Thyroid gland (tissue), 4 donors: ENCODE measurements at regions not wholly inside any gene's neighbourhood (a gene's known extent, or its start where the extent isn't known, plus 50 kb on each side); places are given as distances from the start of the nearest gene placed in this dataset.

Experiments used
- CTCF ChIP-seq, 6 experiments: fragments of 200-600 bp in 3 of 6; fragments of 450-650 bp in 3 of 6; sonication (generic) in 3 of 6; IDR thresholded peaks; one replicate each; pipeline ENCODE4 v1.5.1; 2016 to 2019; ENCODE audit warnings: antibody characterized with exemption in 6 of 6, mild to moderate bottlenecking in 2 of 6, inconsistent platforms in 1 of 6, moderate library complexity in 1 of 6
- POLR2A ChIP-seq, 2 donors: fragments of 450-650 bp; IDR thresholded peaks; one replicate each; pipeline ENCODE4 v1.6.1; 2017; ENCODE audit warnings: antibody characterized with exemption in 2 of 2, mild to moderate bottlenecking in 2 of 2, moderate library complexity in 1 of 2

- TF ChIP-seq CTCF (IDR thresholded peaks at IDR 0.05) (no peak), POLR2A (IDR thresholded peaks at IDR 0.05) (no peak)
Measured at GRCh38 chr15:95194746-95195145, 963.4 kb downstream of the MCTP2 start.
